CD4-positive, alpha-beta T cell treated with Interleukin-6 at 100 ng/mL for 8 hours (primary cell): ENCODE measurements at regions not wholly inside any gene's neighbourhood (a gene's known extent, or its start where the extent isn't known, plus 50 kb on each side); places are given as distances from the start of the nearest gene placed in this dataset.

Source experiments
- DNase-seq: peaks from one replicate; pipeline ENCODE4 v3.0.0-alpha.2; 2020; ENCODE audit warnings: mixed read lengths, low spot score

DNA sequence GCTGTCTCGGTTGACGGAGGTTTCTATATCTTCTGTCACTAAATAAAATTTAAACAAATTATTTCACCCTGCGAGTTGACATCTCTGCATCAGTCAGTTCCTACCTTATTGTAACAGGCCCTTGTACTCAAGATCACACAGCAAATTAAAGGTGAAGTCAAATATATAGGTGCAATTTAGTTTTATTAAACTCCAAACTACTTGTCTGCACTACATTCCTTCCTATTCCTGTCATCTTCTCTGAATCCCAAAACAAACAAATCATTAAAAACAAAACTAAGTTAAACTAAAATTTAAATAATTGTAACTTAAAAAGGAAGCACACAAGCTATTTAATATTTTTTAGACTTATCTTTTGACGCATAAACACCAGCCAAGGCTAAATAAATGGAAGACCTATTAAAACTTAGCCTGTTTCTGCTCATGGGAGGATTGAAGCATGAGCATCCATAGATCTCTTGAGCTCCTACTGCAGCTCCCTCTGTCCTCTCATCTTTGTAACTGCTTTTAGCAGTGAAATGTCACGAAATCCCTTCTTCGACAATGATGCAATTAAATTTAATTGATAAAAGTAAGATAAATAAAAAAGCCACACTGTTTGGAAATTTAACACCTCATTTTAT lies 1152.3 kb upstream of the GJE1 start:
- no peak for DNase-seq

- DNase-seq = no peak
Observed at GRCh38 chr6:140979642-140980091, 1153.1 kb upstream of the GJE1 start.

DNA sequence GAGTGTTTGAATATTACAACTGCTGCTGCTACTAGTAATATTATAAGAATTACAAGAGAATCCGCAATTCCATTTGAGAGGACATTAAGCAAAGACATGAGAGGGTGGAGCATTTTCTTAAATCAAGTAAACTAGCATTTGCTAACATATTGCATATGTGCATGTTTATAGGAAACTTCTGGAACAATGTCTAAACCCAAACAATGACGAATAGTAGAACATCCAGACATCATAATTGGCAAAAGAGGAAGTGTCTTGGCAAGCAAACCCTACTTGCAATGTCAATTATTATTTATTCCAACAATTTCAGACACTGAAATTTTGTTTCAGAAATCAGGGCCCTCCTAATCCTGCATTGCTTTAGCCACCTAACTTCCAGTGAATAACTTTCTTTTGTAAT lies 1155.3 kb upstream of the GJE1 start:
- DNase-seq = no peak

- no peak for DNase-seq
Observed at GRCh38 chr6:140976806-140977205, 1155.9 kb upstream of the GJE1 start.

DNA sequence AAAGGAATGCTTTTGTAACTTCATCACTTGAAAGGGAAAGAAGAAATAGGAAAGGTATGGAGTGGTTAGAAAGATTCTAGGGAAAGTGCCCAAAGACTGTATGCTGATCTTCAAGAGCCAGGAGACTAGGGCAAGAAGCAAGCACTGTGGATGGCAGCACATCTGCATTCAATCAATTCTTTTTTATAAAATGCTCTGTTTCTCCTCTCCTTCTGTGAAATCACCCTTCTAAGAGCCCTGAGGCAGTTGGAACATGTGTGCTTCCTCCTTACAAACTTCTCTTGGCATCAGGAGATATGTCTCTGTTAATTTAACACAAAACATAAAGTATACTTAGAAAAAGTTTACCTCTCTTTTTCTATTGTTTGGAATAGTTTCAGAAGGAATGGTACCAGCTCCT lies 1162.2 kb upstream of the GJE1 start:
- DNase-seq = no peak

GRCh38 chr6:140968062-140968461 lies 1164.7 kb upstream of the GJE1 start:
- no peak for DNase-seq

DNA sequence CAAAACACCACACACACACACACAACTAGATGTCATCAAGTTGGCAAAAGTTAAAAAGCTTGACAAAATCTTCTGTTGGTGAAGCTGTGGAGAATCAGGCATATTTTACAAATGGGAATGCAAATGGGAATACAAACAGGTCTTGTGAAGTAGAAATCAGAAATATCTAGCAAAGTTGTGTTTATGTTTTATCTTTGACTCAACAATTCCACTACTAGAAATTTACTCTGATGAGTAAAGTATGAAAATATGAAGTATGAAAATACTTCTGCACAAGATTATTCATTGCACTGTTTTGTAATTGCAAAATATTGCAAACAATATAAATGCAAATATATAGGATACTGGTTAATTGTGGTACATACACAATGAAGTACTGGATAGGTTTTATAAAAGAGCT lies 1166.0 kb upstream of the GJE1 start:
- no peak for DNase-seq

DNA sequence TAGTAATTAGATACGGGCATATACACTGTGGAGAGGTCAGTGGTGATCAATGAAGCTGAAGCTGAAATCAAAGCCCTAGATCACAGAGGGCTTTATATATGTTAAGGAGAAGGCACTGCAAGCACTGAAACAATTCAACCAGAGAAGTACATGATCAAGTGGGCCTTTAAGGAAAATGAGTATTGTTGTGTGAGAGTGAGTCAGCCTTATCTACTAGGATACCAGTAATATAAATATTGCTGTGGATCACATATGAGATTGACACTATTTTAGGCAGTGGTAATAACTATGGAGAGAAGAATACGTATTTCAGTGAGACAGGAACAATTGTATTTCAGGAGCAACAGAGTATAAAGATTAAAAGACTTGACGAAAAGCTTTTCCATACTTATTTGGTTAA lies 1172.2 kb upstream of the GJE1 start:
- DNase-seq = no peak

- DNase-seq = no peak
Observed at GRCh38 chr6:140957386-140957785, 1175.3 kb upstream of the GJE1 start.

GRCh38 chr6:140956571-140957369 lies 1176.0 kb upstream of the GJE1 start:
- DNase-seq = no peak

DNA sequence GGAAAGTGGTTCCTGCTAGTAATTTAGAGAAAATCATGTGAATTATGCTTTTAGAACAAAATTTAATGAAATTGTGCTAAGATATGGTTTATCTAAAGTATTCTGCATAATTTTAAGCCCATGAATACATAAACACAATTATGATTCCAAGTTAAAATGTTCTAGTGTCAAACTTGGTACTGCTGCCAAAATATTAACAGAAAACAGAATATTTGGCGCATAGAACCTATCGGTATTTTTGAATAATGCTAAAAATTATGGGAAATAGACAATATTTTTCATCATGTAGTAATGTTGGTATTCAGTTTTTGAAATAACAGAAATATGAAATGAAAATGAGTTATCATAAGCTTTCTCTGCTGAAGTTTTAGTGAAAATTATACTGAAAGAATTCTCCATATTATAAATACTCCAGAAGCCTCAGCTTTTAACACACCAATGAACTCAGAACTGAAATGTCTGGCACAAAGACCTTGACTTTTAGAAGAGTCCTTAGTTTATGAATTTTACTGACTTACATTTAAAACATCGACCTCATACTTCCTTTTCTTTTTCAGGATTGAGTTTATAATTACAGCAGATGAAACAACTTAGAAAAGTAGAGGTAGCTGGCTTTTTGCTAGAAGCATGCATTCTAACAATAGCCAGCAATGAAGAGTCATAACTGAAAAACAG lies 1192.3 kb upstream of the GJE1 start:
- no peak for DNase-seq

DNA sequence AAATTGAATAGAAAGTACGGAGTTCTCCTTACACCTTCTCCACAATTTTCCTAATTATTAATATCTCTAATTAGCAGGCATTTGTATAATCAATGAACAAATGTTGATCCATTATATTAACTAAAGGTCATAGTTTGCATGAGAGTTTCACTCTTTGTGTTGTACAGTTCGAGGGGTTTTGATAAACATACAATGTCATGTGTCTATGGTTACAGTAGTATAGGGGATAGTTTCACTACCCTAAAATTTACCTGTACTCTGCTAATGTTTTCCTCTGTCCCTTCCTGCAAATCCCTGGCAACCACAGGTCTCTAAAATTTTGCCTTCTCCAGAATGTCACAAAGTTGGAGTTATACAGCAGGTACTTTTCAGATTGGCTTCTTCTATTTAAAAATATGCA lies 1199.8 kb upstream of the GJE1 start:
- DNase-seq = no peak

DNA sequence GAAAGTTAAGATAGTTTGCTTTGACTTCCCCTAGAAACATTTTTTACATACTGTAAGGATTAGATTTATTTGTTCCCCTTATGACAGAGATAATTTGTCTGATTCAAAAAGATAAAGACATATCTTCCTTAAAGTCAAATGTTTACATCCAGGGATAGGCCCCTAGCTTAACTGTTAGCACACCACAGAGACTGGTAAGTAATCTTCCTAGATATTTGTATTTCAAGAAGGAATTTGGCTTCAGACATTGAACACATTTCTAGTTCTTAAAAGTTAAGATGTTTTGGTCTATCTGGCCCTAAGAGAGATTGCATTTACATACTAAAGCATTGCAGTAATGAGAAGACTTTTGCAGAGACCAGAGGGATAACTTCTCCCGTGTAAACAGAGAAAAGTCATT lies 1201.1 kb upstream of the GJE1 start:
- no peak for DNase-seq

DNA sequence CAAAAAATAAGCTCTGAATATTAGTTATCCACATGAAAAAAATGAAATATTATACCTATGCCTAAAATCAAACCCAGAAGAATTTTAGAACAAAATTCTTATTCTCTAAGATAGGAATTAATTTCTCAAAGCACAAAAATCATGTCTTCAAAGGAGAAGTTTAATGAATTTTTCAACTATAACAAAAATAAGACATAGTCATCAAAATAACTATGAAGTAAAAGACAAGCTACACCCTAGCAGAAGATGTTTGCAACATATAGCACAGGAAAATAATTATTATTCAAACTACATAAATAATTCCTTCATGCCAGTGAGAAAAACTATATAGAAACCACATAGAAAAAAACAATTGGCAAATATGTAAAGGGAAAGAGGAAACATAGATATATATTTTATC lies 1203.6 kb upstream of the GJE1 start:
- DNase-seq = no peak

DNA sequence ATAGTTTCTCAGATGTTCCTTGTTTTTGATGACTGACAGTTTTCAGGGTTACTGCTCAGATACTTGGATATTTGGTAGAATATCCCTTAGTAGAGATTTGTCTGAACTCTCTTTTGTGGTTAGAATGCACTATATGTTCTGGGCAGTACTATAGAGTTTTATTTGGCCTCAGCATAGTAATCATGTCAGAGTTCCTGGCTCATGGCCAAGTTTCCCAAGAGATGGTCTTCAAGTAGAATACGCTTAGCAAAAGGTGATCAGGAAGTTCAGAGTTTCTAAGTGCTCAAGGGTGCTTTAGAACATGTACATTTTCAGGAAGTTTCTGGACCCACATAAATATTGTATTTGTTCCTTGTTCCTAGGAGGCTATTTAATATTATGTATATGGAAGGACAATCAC lies 1209.7 kb upstream of the GJE1 start:
- DNase-seq = no peak

DNA sequence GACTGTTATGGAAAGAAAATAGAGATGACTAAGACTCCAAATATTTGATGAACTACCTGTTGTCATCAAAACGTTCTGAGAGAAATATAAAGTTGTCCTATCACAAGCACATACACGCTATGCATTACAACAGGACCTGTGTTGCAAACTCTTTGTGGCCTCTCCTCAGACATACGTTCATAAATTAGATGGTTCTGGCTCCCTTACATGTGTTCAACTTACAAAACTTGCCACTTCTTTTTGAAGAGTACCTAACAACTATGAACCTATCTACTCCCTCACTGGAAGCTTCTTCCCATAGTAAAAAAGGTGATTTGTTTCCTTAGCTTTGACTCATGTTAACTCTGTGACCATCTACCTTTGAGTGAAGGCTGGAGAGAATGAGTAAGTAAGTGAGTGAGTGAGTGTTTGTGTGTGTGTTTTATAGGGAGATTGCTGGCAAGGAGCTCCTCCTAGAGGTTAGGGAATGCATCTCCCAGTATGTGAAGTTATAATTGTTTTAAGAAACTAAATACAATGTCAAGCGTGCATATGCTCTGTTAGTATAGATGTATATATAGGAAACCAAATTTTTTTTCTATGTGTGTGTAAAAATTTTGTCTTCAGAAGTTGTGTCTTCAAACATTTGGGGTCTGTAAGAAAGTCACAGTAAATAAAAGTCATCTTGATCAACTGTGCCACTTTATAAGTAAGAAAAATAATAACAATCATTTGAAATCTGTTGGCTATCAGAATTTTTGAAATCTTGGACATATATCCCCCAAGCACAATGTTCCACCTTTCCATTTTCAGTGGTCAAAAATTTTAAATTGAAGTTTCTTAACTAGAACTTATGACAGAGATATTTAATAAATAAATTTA lies 1211.1 kb upstream of the GJE1 start:
- no peak for DNase-seq

GRCh38 chr6:140917911-140918310 lies 1214.8 kb upstream of the GJE1 start:
- DNase-seq = no peak

GRCh38 chr6:140915551-140915950 lies 1217.2 kb upstream of the GJE1 start:
- DNase-seq = no peak

GRCh38 chr6:140915103-140915502 lies 1217.6 kb upstream of the GJE1 start:
- no peak for DNase-seq

DNA sequence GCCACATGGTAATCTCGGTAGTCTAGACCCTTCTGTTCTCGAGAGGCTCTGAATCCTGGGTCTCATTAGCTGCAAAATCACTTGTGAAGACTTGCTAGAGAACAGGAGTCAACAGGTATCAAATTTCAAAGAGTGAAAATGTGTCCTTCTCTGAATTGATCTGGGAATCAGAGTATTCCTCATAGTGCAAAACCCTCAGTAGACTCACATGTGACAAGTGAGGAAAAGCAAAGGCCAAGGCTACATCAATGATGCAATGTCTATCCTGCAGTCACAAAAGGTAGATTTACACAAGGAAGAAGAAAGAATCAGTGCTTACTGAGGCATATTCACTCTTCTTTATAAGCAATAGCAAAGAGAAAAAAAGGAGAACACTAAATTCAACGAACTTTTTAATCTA lies 1220.0 kb upstream of the GJE1 start:
- DNase-seq = no peak

DNA sequence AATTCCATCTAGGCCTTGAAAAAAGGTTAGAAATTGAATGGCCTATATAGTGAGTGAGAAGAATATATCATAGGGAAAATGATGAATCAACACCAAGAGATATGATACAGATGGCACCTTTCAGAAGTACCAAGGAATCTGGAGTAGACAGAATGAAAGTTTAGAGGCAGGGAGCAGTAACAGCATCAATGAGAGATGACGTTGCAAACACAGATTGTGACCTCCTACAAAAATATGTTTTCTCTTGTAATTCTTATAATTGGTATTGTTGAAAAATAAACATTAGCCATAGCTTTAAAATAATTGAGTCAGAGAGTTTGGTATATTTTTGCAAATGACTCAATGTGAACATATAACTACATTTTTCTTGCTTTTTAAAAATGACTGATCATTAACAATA lies 1223.1 kb upstream of the GJE1 start:
- DNase-seq = no peak

- no peak for DNase-seq
Observed at GRCh38 chr6:140909156-140909555, 1223.6 kb upstream of the GJE1 start.
